HCT116 (cell line): ENCODE measurements at regions not wholly inside any gene's neighbourhood (a gene's known extent, or its start where the extent isn't known, plus 50 kb on each side); places are given as distances from the start of the nearest gene placed in this dataset.

Experiments
- ATAC-seq: fragments of 200-7000 bp; cut with Tn5 transposase; 2 replicates; pipeline ENCODE4 v1.9.1; 2020; ENCODE audit warnings: mild to moderate bottlenecking, moderate library complexity
- BruUV-seq: library from RNA; stranded (reverse); fragments of 400-500 nt; replicated peaks from 2 replicates; lab custom pipeline; 2021; lab: Mats Ljungman, UMichigan
- CTCF ChIA-PET: fragments of 300-600 bp; sonication (Branson Sonifier 250); formaldehyde crosslinking; loops from one replicate; lab custom pipeline; 2021; ENCODE audit warnings: antibody characterized with exemption; lab: Charles Lee
- POLR2A ChIA-PET: fragments of 300-600, 350-600 bp; sonication (Branson Sonifier 250); formaldehyde crosslinking; loops from one replicate; lab custom pipeline; 2021; ENCODE audit warnings: antibody characterized with exemption; lab: Charles Lee
- RAD21 ChIA-PET, 2 experiments: fragments of 300-600 bp; sonication (Branson Sonifier 250); formaldehyde crosslinking; loops; one replicate each; lab custom pipeline; 2023; ENCODE audit warnings: low total read pairs in 2 of 2; ENCODE audit not compliant: uncharacterized antibody in 2 of 2, unreplicated experiment in 2 of 2, low non-redundant PET in 1 of 2; lab: Charles Lee
- DNase-seq: peaks from one replicate; pipeline ENCODE4 v3.0.0-alpha.2; 2010; ENCODE audit warnings: low read depth, low spot score
- H2AFZ ChIP-seq: fragments of 200-600 bp; shearing (Covaris generic), sonication (generic); 2 replicates; pipeline ENCODE4 v1.6.1; 2017; ENCODE audit warnings: low read depth, mixed run types, mixed read lengths, antibody characterized with exemption, low read length; ENCODE audit not compliant: poor library complexity, severe bottlenecking
- H3K27ac ChIP-seq: 2 replicates; pipeline ENCODE4 v1.5.1; 2012; ENCODE audit warnings: low read depth, low read length
- H3K27me3 ChIP-seq: fragments of 200-600 bp; sonication (generic); 2 replicates; pipeline ENCODE4 v1.6.1; 2016; ENCODE audit warnings: mixed run types, low read length, mixed read lengths; ENCODE audit not compliant: insufficient read depth
- H3K36me3 ChIP-seq, 2 experiments: fragments of 200-500 bp in 1 of 2; fragments of 200-600 bp in 1 of 2; sonication (Bioruptor generic) in 1 of 2; sonication (generic) in 1 of 2; 2 replicates each; pipeline versions ENCODE4 v1.5.1 to v1.6.1; 2014 to 2016; ENCODE audit warnings: low read length in 2 of 2, inconsistent platforms in 1 of 2, mixed read lengths in 1 of 2, mixed run types in 1 of 2; ENCODE audit not compliant: insufficient read depth in 2 of 2, control insufficient read depth in 1 of 2
- H3K4me1 ChIP-seq, 2 experiments: fragments of 200-600 bp in 1 of 2; sonication (generic) in 1 of 2; 2 replicates each; pipeline versions ENCODE4 v1.5.1 to v1.6.1; 2012 to 2017; ENCODE audit warnings: low read length in 2 of 2, inconsistent platforms in 1 of 2, mild to moderate bottlenecking in 1 of 2, mixed read lengths in 1 of 2, mixed run types in 1 of 2, moderate library complexity in 1 of 2; ENCODE audit not compliant: insufficient read depth in 2 of 2, control insufficient read depth in 1 of 2
- H3K4me2 ChIP-seq: fragments of 200-600 bp; sonication (generic); 2 replicates; pipeline ENCODE4 v1.6.1; 2017; ENCODE audit warnings: mixed run types, low read length, mixed read lengths
- H3K4me3 ChIP-seq, 2 experiments: fragments of 200-600 bp in 1 of 2; sonication (generic) in 1 of 2; replicated peaks in 1 of 2; 2 replicates each; pipeline ENCODE4 v1.5.1; 2011 to 2016; ENCODE audit warnings: low read length in 2 of 2, control low read depth in 1 of 2, low read depth in 1 of 2, mild to moderate bottlenecking in 1 of 2, mixed read lengths in 1 of 2, mixed run types in 1 of 2
- H3K79me2 ChIP-seq: fragments of 200-600 bp; sonication (generic); 2 replicates; pipeline ENCODE4 v1.6.1; 2017; ENCODE audit warnings: mild to moderate bottlenecking, mixed run types, low read length, moderate library complexity, mixed read lengths; ENCODE audit not compliant: insufficient read depth
- H3K9ac ChIP-seq: fragments of 200-600 bp; sonication (generic); 2 replicates; pipeline ENCODE4 v1.6.1; 2016; ENCODE audit warnings: low read length, mixed read lengths
- H3K9me2 ChIP-seq: fragments of 200-600 bp; sonication (generic), shearing (Covaris generic); 2 replicates; pipeline ENCODE4 v1.6.1; 2017; ENCODE audit warnings: mixed run types, mild to moderate bottlenecking, moderate library complexity; ENCODE audit not compliant: insufficient read depth
- H3K9me3 ChIP-seq, 2 experiments: fragments of 200-500 bp in 1 of 2; fragments of 200-600 bp in 1 of 2; sonication (Bioruptor generic) in 1 of 2; sonication (generic) in 1 of 2; 2 replicates each; pipeline ENCODE4 v1.6.1; 2014 to 2017; ENCODE audit warnings: low read length in 2 of 2, mixed read lengths in 2 of 2, inconsistent platforms in 1 of 2, low read depth in 1 of 2, mild to moderate bottlenecking in 1 of 2, mixed run types in 1 of 2, moderate library complexity in 1 of 2; ENCODE audit not compliant: control insufficient read depth in 1 of 2, insufficient read depth in 1 of 2
- H4K20me1 ChIP-seq: fragments of 200-600 bp; sonication (generic), shearing (Covaris generic); 2 replicates; pipeline ENCODE4 v1.6.1; 2017; ENCODE audit warnings: mixed run types, mild to moderate bottlenecking, moderate library complexity; ENCODE audit not compliant: insufficient read depth
- ATF3 ChIP-seq: IDR thresholded peaks from 2 replicates; pipeline ENCODE4 v1.6.1; 2012
- CTCF ChIP-seq, 3 experiments: fragments of 200-600 bp in 1 of 3; sonication (generic) in 1 of 3; IDR thresholded peaks in 2 of 3; conservative IDR thresholded peaks in 1 of 3; 2 replicates each; pipeline ENCODE4 v1.5.1; 2012 to 2017; ENCODE audit warnings: low read depth in 2 of 3, low read length in 2 of 3, antibody characterized with exemption in 1 of 3, borderline replicate concordance in 1 of 3, control low read depth in 1 of 3, mild to moderate bottlenecking in 1 of 3, mixed read lengths in 1 of 3, mixed run types in 1 of 3, moderate library complexity in 1 of 3; ENCODE audit not compliant: insufficient read depth in 1 of 3
- EZH2 ChIP-seq: fragments of 200-600 bp; sonication (generic); IDR thresholded peaks from 2 replicates; pipeline ENCODE4 v1.6.1; 2017; ENCODE audit warnings: antibody characterized with exemption, mixed run types
- EZH2phosphoT487 ChIP-seq: fragments of 200-600 bp; IDR thresholded peaks from 2 replicates; pipeline ENCODE4 v1.6.1; 2018; ENCODE audit warnings: antibody characterized with exemption, borderline replicate concordance
- MAX ChIP-seq: IDR thresholded peaks from 2 replicates; pipeline ENCODE4 v1.6.1; 2012
- SIN3A ChIP-seq: IDR thresholded peaks from 2 replicates; pipeline ENCODE4 v1.6.1; 2012; ENCODE audit warnings: low read depth
- SRF ChIP-seq: IDR thresholded peaks from 2 replicates; pipeline ENCODE4 v1.6.1; 2012; ENCODE audit warnings: low read depth
- TCF7L2 ChIP-seq: IDR thresholded peaks from 2 replicates; pipeline ENCODE4 v1.7.0; 2011; ENCODE audit warnings: borderline replicate concordance, inconsistent platforms; ENCODE audit not compliant: insufficient read depth, insufficient read length; ENCODE audit errors: extremely low read depth
- YY1 ChIP-seq: IDR thresholded peaks from 2 replicates; pipeline ENCODE4 v1.6.1; 2011; ENCODE audit warnings: low read length, low read depth, moderate library complexity, mild to moderate bottlenecking; ENCODE audit not compliant: insufficient replicate concordance; ENCODE audit errors: extremely low read depth
- ZBTB33 ChIP-seq: IDR thresholded peaks from 2 replicates; pipeline ENCODE4 v1.6.1; 2011; ENCODE audit warnings: mild to moderate bottlenecking, low read length, moderate library complexity; ENCODE audit not compliant: insufficient replicate concordance; ENCODE audit errors: extremely low read depth
- ZFX ChIP-seq: fragments of 450-650 bp; IDR thresholded peaks from 2 replicates; pipeline ENCODE4 v1.6.1; 2017
- ZNF274 ChIP-seq: fragments of 200-500 bp; sonication (Bioruptor generic); IDR thresholded peaks from 2 replicates; pipeline ENCODE4 v1.6.1; 2014; ENCODE audit warnings: mild to moderate bottlenecking, low read depth, low read length, inconsistent platforms
- intact Hi-C: fragments of 100-400 bp; cut with micrococcal nuclease; formaldehyde crosslinking; loops from 2 replicates; pipeline ENCODE4 v1.10.0; 2022
- TF ChIP-seq, protein P1 (sequence below): IDR thresholded peaks from 2 replicates; pipeline ENCODE4 v1.6.1; 2012; ENCODE audit warnings: low read depth

GRCh38 chr9:78443946-78444345 is 147.0 kb downstream of the PSAT1 start:
- no peak for ATAC-seq
- intact Hi-C loops, result loop anchor here (5.0 kb wide), 1 partner anchor 788 kb away; no protein-coding TSS in a partner anchor
- POLR2A ChIA-PET, result no interaction called here
- Histone ChIP-seq H3K9me3 (no peaks in the 10 kb centered on the region), H3K36me3 (no peaks in the 10 kb centered on the region)
- TF ChIP-seq SIN3A, result no peak
- no peak for TF ChIP-seq ATF3
- no peak for TF ChIP-seq ZBTB33
- no peak for TF ChIP-seq MAX
- TF ChIP-seq YY1, result no peak
- TF ChIP-seq ZFX, result no peak
- no peak for TF ChIP-seq ZNF274
- TF ChIP-seq CTCF (IDR thresholded peaks at IDR 0.05 in 2 of 3, conservative IDR thresholded peaks at IDR 0.05 in 1 of 3; ENCODE audit: borderline replicate concordance in 1 of 3, insufficient read depth in 1 of 3, low read depth in 2 of 3, low read length in 2 of 3), result no peak
- TF ChIP-seq TCF7L2, result no peak
- TF ChIP-seq, protein P1, sequence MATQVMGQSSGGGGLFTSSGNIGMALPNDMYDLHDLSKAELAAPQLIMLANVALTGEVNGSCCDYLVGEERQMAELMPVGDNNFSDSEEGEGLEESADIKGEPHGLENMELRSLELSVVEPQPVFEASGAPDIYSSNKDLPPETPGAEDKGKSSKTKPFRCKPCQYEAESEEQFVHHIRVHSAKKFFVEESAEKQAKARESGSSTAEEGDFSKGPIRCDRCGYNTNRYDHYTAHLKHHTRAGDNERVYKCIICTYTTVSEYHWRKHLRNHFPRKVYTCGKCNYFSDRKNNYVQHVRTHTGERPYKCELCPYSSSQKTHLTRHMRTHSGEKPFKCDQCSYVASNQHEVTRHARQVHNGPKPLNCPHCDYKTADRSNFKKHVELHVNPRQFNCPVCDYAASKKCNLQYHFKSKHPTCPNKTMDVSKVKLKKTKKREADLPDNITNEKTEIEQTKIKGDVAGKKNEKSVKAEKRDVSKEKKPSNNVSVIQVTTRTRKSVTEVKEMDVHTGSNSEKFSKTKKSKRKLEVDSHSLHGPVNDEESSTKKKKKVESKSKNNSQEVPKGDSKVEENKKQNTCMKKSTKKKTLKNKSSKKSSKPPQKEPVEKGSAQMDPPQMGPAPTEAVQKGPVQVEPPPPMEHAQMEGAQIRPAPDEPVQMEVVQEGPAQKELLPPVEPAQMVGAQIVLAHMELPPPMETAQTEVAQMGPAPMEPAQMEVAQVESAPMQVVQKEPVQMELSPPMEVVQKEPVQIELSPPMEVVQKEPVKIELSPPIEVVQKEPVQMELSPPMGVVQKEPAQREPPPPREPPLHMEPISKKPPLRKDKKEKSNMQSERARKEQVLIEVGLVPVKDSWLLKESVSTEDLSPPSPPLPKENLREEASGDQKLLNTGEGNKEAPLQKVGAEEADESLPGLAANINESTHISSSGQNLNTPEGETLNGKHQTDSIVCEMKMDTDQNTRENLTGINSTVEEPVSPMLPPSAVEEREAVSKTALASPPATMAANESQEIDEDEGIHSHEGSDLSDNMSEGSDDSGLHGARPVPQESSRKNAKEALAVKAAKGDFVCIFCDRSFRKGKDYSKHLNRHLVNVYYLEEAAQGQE, result no peak
- TF ChIP-seq EZH2, result no peak
- TF ChIP-seq EZH2phosphoT487, result no peak
- no peak for TF ChIP-seq SRF
- TF ChIP-seq, all 23 proteins: peak for 0
- H3K79me2 ChIP-seq, result no peaks in the 10 kb centered on the region
- H3K4me2 ChIP-seq, result no peak overlapping the region
- no peak overlapping the region for H3K4me3 ChIP-seq
- no peak overlapping the region for H2AFZ ChIP-seq
- RAD21 ChIA-PET, result no interaction called here
- no peaks in the 10 kb centered on the region for H4K20me1 ChIP-seq
- no peaks in the 10 kb centered on the region for H3K9me2 ChIP-seq
- no peak overlapping the region for H3K9ac ChIP-seq
- no peaks in the 10 kb centered on the region for H3K27me3 ChIP-seq
- no peak overlapping the region for H3K27ac ChIP-seq
- DNase-seq, result no peak
- BruUV-seq, result no TSS peak
- CTCF ChIA-PET, result no interaction called here
- H3K4me1 ChIP-seq, result no peaks in the 10 kb centered on the region
